Trophoblast cell (in vitro differentiated cells and primary cell): ENCODE measurements at regions not wholly inside any gene's neighbourhood (a gene's known extent, or its start where the extent isn't known, plus 50 kb on each side); places are given as distances from the start of the nearest gene placed in this dataset.
"Not testable (repeated sequence)": the region's sequence is repeated elsewhere in the genome, so short reads cannot be mapped to it uniquely, and the experiment has no call there.

Experiments
- DNase-seq, 2 donors: peaks; one replicate each; pipeline ENCODE4 v3.0.0-alpha.2; 2016
- H2AFZ ChIP-seq: 2 replicates; pipeline ENCODE4 v1.6.1; 2013; ENCODE audit warnings: low read length, moderate library complexity, mild to moderate bottlenecking; ENCODE audit not compliant: insufficient read depth, poor library complexity
- H2AK5ac ChIP-seq: 2 replicates; pipeline ENCODE4 v1.6.1; 2013; ENCODE audit warnings: mild to moderate bottlenecking, low read length
- H2BK120ac ChIP-seq: 2 replicates; pipeline ENCODE4 v1.6.1; 2013; ENCODE audit warnings: low read length, mild to moderate bottlenecking, moderate library complexity; ENCODE audit not compliant: insufficient read depth, poor library complexity
- H2BK12ac ChIP-seq: 2 replicates; pipeline ENCODE4 v1.6.1; 2013; ENCODE audit warnings: mild to moderate bottlenecking, low read length, moderate library complexity
- H2BK5ac ChIP-seq: 2 replicates; pipeline ENCODE4 v1.6.1; 2013; ENCODE audit warnings: low read length, low read depth, moderate library complexity, mild to moderate bottlenecking; ENCODE audit not compliant: poor library complexity
- H3K14ac ChIP-seq: 2 replicates; pipeline ENCODE4 v1.6.1; 2013; ENCODE audit warnings: mild to moderate bottlenecking, low read length
- H3K18ac ChIP-seq: 2 replicates; pipeline ENCODE4 v1.6.1; 2013; ENCODE audit warnings: mild to moderate bottlenecking, low read length
- H3K23ac ChIP-seq: 2 replicates; pipeline ENCODE4 v1.6.1; 2013; ENCODE audit warnings: low read length
- H3K27ac ChIP-seq: 2 replicates; pipeline ENCODE4 v1.5.1; 2013; ENCODE audit warnings: low read depth, mild to moderate bottlenecking, inconsistent platforms, low read length, moderate library complexity
- H3K27me3 ChIP-seq: 2 replicates; pipeline ENCODE4 v1.6.1; 2013; ENCODE audit warnings: inconsistent platforms, mild to moderate bottlenecking, low read length, moderate library complexity; ENCODE audit not compliant: insufficient read depth
- H3K36me3 ChIP-seq, 2 experiments: 1 replicate in 1 of 2; 2 replicates in 1 of 2; pipeline ENCODE4 v1.6.1; 2013; ENCODE audit warnings: low read length in 2 of 2, mild to moderate bottlenecking in 2 of 2, moderate library complexity in 1 of 2; ENCODE audit not compliant: insufficient read depth in 2 of 2, control insufficient read depth in 1 of 2
- H3K4ac ChIP-seq: 2 replicates; pipeline ENCODE4 v1.6.1; 2013; ENCODE audit warnings: low read depth, mild to moderate bottlenecking, low read length, moderate library complexity
- H3K4me1 ChIP-seq, 2 experiments: 1 replicate in 1 of 2; 2 replicates in 1 of 2; pipeline ENCODE4 v1.6.1; 2013; ENCODE audit warnings: low read length in 2 of 2, mild to moderate bottlenecking in 2 of 2, moderate library complexity in 1 of 2; ENCODE audit not compliant: insufficient read depth in 2 of 2, control insufficient read depth in 1 of 2
- H3K4me2 ChIP-seq: 2 replicates; pipeline ENCODE4 v1.6.1; 2013; ENCODE audit warnings: inconsistent platforms, mild to moderate bottlenecking, low read length, moderate library complexity
- H3K4me3 ChIP-seq: 2 replicates; pipeline ENCODE4 v1.5.1; 2013; ENCODE audit warnings: mild to moderate bottlenecking, low read depth, low read length, inconsistent platforms
- H3K79me1 ChIP-seq: one replicate; pipeline ENCODE4 v1.6.1; 2013; ENCODE audit warnings: low read length
- H3K79me2 ChIP-seq: 2 replicates; pipeline ENCODE4 v1.6.1; 2013; ENCODE audit warnings: low read length, mild to moderate bottlenecking; ENCODE audit not compliant: control insufficient read depth, insufficient read depth, poor library complexity
- H3K9ac ChIP-seq: 2 replicates; pipeline ENCODE4 v1.6.1; 2013; ENCODE audit warnings: mild to moderate bottlenecking, low read length
- H3K9me3 ChIP-seq: 2 replicates; pipeline ENCODE4 v1.6.1; 2013; ENCODE audit warnings: low read depth, mild to moderate bottlenecking, control low read depth, inconsistent platforms, low read length; ENCODE audit not compliant: insufficient read depth
- H4K12ac ChIP-seq: 2 replicates; pipeline ENCODE4 v1.6.1; 2013; ENCODE audit warnings: low read depth, mild to moderate bottlenecking, low read length, moderate library complexity
- H4K8ac ChIP-seq: 2 replicates; pipeline ENCODE4 v1.6.1; 2013; ENCODE audit warnings: low read depth, mild to moderate bottlenecking, low read length, moderate library complexity
- H4K91ac ChIP-seq: one replicate; pipeline ENCODE4 v1.6.1; 2013; ENCODE audit warnings: low read depth, mild to moderate bottlenecking, low read length, moderate library complexity
- WGBS: extraction: QIAGEN DNeasy Blood & Tissue Kit; methylation state at CpG from one replicate; pipeline ENCODE4 v1.1.7; 2013; ENCODE audit warnings: missing lambda C conversion rate; ENCODE audit not compliant: insufficient read length, insufficient coverage; ENCODE audit errors: extremely low coverage; 5-methylcytosine and 5-hydroxymethylcytosine counted together

- Histone ChIP-seq H3K9me3 (no peaks in the 10 kb centered on the region), H3K79me1 (no peaks in the 10 kb centered on the region), H2BK5ac (no peak overlapping the region), H2BK12ac (no peak overlapping the region), H3K4me2 (no peak overlapping the region), H3K14ac (no peak overlapping the region), H3K36me3 (no peaks in the 10 kb centered on the region), H3K23ac (no peak overlapping the region), H2BK120ac (no peak overlapping the region), H3K27me3 (no peaks in the 10 kb centered on the region), H3K4me1 (no peaks in the 10 kb centered on the region), H2AFZ (no peak overlapping the region), H4K12ac (no peak overlapping the region), H4K8ac (no peak overlapping the region), H4K91ac (no peak overlapping the region), H3K4ac (no peak overlapping the region), H3K18ac (no peak overlapping the region), H3K4me3 (no peak overlapping the region), H3K27ac (no peak overlapping the region), H3K9ac (no peak overlapping the region), H3K79me2 (no peaks in the 10 kb centered on the region), H2AK5ac (no peak overlapping the region)
- DNase-seq: no peak
- WGBS: no CpG with 5 or more reads among the region's 1 CpG
Measured at GRCh38 chr12:126937431-126937830, 1329.5 kb upstream of the TMEM132C start.

- no peak overlapping the region for H3K27ac ChIP-seq
- DNase-seq: no peak
- H3K36me3 ChIP-seq: no peaks in the 10 kb centered on the region
- H3K79me2 ChIP-seq: no peaks in the 10 kb centered on the region
- no peaks in the 10 kb centered on the region for H3K9me3 ChIP-seq
- no peaks in the 10 kb centered on the region for H3K79me1 ChIP-seq
- no peak overlapping the region for H4K12ac ChIP-seq
- H3K14ac ChIP-seq: no peak overlapping the region
- no peak overlapping the region for H3K4me3 ChIP-seq
- no peak overlapping the region for H3K18ac ChIP-seq
- no peak overlapping the region for H3K4ac ChIP-seq
- H4K91ac ChIP-seq: no peak overlapping the region
- no peaks in the 10 kb centered on the region for H3K27me3 ChIP-seq
- H4K8ac ChIP-seq: no peak overlapping the region
- no peak overlapping the region for H2BK120ac ChIP-seq
- no peak overlapping the region for H2AFZ ChIP-seq
- H2BK12ac ChIP-seq: no peak overlapping the region
- no peak overlapping the region for H2BK5ac ChIP-seq
- no peaks in the 10 kb centered on the region for H3K4me1 ChIP-seq
- H3K4me2 ChIP-seq: no peak overlapping the region
- H2AK5ac ChIP-seq: no peak overlapping the region
- no peak overlapping the region for H3K9ac ChIP-seq
- no peak overlapping the region for H3K23ac ChIP-seq
- no CpG with 5 or more reads among the region's 6 CpGs for WGBS
Measured at GRCh38 chr12:126944684-126945083, 1322.3 kb upstream of the TMEM132C start.

- H2AK5ac ChIP-seq, H3K14ac ChIP-seq, H3K18ac ChIP-seq, H3K36me3 ChIP-seq, H2BK12ac ChIP-seq, H3K4me2 ChIP-seq, H3K9me3 ChIP-seq, H4K91ac ChIP-seq, H2BK120ac ChIP-seq, H3K9ac ChIP-seq, H3K79me1 ChIP-seq, DNase-seq, H4K12ac ChIP-seq, H3K27me3 ChIP-seq, H3K4me3 ChIP-seq, H2AFZ ChIP-seq, H3K79me2 ChIP-seq, H3K23ac ChIP-seq, H2BK5ac ChIP-seq, H3K4ac ChIP-seq, H3K27ac ChIP-seq, H4K8ac ChIP-seq, H3K4me1 ChIP-seq: not testable (repeated sequence)
- no CpG with 5 or more reads among the region's 7 CpGs for WGBS
Measured at GRCh38 chr12:126946958-126947357, 1320.0 kb upstream of the TMEM132C start.

GRCh38 chr12:126949558-126949957 lies 1317.4 kb upstream of the TMEM132C start:
- Histone ChIP-seq H3K4ac (no peak overlapping the region), H2AFZ (no peak overlapping the region), H2BK120ac (no peak overlapping the region), H4K91ac (no peak overlapping the region), H3K4me3 (no peak overlapping the region), H3K18ac (no peak overlapping the region), H3K36me3 (no peaks in the 10 kb centered on the region), H3K27me3 (no peaks in the 10 kb centered on the region), H2BK5ac (no peak overlapping the region), H2AK5ac (no peak overlapping the region), H3K9me3 (no peaks in the 10 kb centered on the region), H3K79me2 (no peaks in the 10 kb centered on the region), H3K9ac (no peak overlapping the region), H3K4me1 (peaks cover 0 to 5% of the 10 kb centered on the region in 2 experiments), H3K14ac (no peak overlapping the region), H4K8ac (no peak overlapping the region), H3K27ac (no peak overlapping the region), H3K79me1 (no peaks in the 10 kb centered on the region), H2BK12ac (no peak overlapping the region), H3K4me2 (no peak overlapping the region), H3K23ac (no peak overlapping the region), H4K12ac (no peak overlapping the region)
- WGBS: no CpG with 5 or more reads among the region's 1 CpG
- DNase-seq: no peak
